DND-41 (cell line): ENCODE measurements at regions not wholly inside any gene's neighbourhood (a gene's known extent, or its start where the extent isn't known, plus 50 kb on each side); places are given as distances from the start of the nearest gene placed in this dataset.

ENCODE experiments used
- CTCF ChIP-seq: IDR thresholded peaks from 2 replicates; pipeline ENCODE4 v1.5.1; 2012; ENCODE audit warnings: borderline replicate concordance, low read length, moderate library complexity, mild to moderate bottlenecking; ENCODE audit not compliant: poor library complexity, severe bottlenecking; ENCODE audit errors: extremely low read depth
- EZH2 ChIP-seq: IDR thresholded peaks from 3 replicates; pipeline ENCODE4 v1.6.1; 2012; ENCODE audit warnings: borderline replicate concordance, low read depth, mild to moderate bottlenecking, moderate library complexity, low read length, inconsistent platforms; ENCODE audit not compliant: severe bottlenecking

GRCh38 chr1:79271759-79272158 lies 265.2 kb upstream of the ADGRL4 start:
- TF ChIP-seq CTCF (no peak), EZH2 (no peak)
